HEK293T (cell line): ENCODE measurements at regions not wholly inside any gene's neighbourhood (a gene's known extent, or its start where the extent isn't known, plus 50 kb on each side); places are given as distances from the start of the nearest gene placed in this dataset.

Experiments used
- CTCF ChIA-PET: fragments of 350-600 bp; formaldehyde crosslinking; extraction: SDS; loops from one replicate; lab custom pipeline; 2021; ENCODE audit warnings: antibody characterized with exemption, inconsistent platforms; lab: Yijun Ruan, JAX
- POLR2A ChIA-PET: fragments of 350-600 bp; formaldehyde crosslinking; extraction: SDS; loops from one replicate; lab custom pipeline; 2020; ENCODE audit warnings: antibody characterized with exemption, inconsistent platforms; lab: Yijun Ruan, JAX
- DNase-seq: peaks from one replicate; pipeline ENCODE4 v3.0.0; 2012; ENCODE audit warnings: mixed read lengths; ENCODE audit errors: extremely low spot score
- ARNT ChIP-seq: fragments of 450-650 bp; IDR thresholded peaks from 2 replicates; pipeline ENCODE4 v1.6.1; 2017; ENCODE audit warnings: mild to moderate bottlenecking
- BHLHE40 ChIP-seq: fragments of 450-650 bp; IDR thresholded peaks from 2 replicates; pipeline ENCODE4 v1.6.1; 2016; ENCODE audit warnings: mild to moderate bottlenecking, moderate library complexity, borderline replicate concordance
- CTBP1 ChIP-seq: fragments of 450-650 bp; IDR thresholded peaks from 2 replicates; pipeline ENCODE4 v1.6.1; 2016; ENCODE audit warnings: borderline replicate concordance
- ELF4 ChIP-seq: fragments of 450-650 bp; IDR thresholded peaks from 2 replicates; pipeline ENCODE4 v1.6.1; 2017; ENCODE audit warnings: antibody characterized with exemption
- FOXA1 ChIP-seq: fragments of 450-650 bp; IDR thresholded peaks from 2 replicates; pipeline ENCODE4 v1.6.1; 2016; ENCODE audit warnings: mild to moderate bottlenecking
- FOXK2 ChIP-seq: fragments of 450-650 bp; IDR thresholded peaks from 2 replicates; pipeline ENCODE4 v1.6.1; 2016; ENCODE audit warnings: mild to moderate bottlenecking
- FOXM1 ChIP-seq: fragments of 450-650 bp; IDR thresholded peaks from 2 replicates; pipeline ENCODE4 v1.6.1; 2017; ENCODE audit warnings: mild to moderate bottlenecking, borderline replicate concordance
- HDGF ChIP-seq: fragments of 450-650 bp; IDR thresholded peaks from 2 replicates; pipeline ENCODE4 v1.6.1; 2017; ENCODE audit warnings: antibody characterized with exemption, borderline replicate concordance
- L3MBTL2 ChIP-seq: fragments of 450-650 bp; conservative IDR thresholded peaks from 2 replicates; pipeline ENCODE4 v1.6.1; 2016; ENCODE audit warnings: mild to moderate bottlenecking
- LEF1 ChIP-seq: fragments of 450-650 bp; IDR thresholded peaks from 2 replicates; pipeline ENCODE4 v1.6.1; 2017; ENCODE audit warnings: mild to moderate bottlenecking, borderline replicate concordance
- NFRKB ChIP-seq: fragments of 450-650 bp; IDR thresholded peaks from 2 replicates; pipeline ENCODE4 v1.6.1; 2016; ENCODE audit warnings: mild to moderate bottlenecking, moderate library complexity
- PKNOX1 ChIP-seq: fragments of 450-650 bp; IDR thresholded peaks from 2 replicates; pipeline ENCODE4 v1.6.1; 2016
- SP1 ChIP-seq: fragments of 450-650 bp; IDR thresholded peaks from 2 replicates; pipeline ENCODE4 v1.6.1; 2017
- SUZ12 ChIP-seq: fragments of 450-650 bp; IDR thresholded peaks from 2 replicates; pipeline ENCODE4 v1.6.1; 2016; ENCODE audit warnings: mild to moderate bottlenecking
- TARDBP ChIP-seq: fragments of 450-650 bp; IDR thresholded peaks from 2 replicates; pipeline ENCODE4 v1.6.1; 2016
- ZNF384 ChIP-seq: fragments of 450-650 bp; IDR thresholded peaks from 2 replicates; pipeline ENCODE4 v1.6.1; 2016

DNA sequence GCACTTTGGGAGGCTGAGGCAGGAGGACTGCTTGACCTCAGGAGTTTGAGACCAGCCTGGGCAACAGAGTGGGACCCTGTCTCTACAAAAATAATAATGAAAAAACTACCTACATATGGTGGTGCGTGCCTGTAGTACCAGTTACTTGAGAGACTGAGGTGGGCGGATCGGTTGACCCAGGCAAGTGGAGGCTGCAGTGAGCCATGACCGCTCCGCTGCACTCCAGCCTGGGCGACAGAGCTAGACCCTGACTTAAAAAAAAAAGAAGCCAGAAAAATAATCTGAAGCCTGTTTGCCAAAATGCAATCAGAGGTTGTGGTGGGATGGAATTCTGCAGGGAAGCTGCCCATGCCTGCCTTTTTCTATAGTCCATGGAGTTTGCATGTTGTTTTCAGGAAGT lies 50.4 kb upstream of the GGTA1 start:
- DNase-seq, result no peak
- TF ChIP-seq FOXM1, result no peak
- TF ChIP-seq ELF4, result no peak
- TF ChIP-seq SUZ12, result no peak
- no peak for TF ChIP-seq FOXK2
- no peak for TF ChIP-seq CTBP1
- TF ChIP-seq L3MBTL2, result no peak
- no peak for TF ChIP-seq ARNT
- TF ChIP-seq BHLHE40, result no peak
- no peak for TF ChIP-seq NFRKB
- no peak for TF ChIP-seq ZNF384
- TF ChIP-seq TARDBP, result no peak
- no peak for TF ChIP-seq PKNOX1
- TF ChIP-seq SP1, result no peak
- no peak for TF ChIP-seq HDGF
- TF ChIP-seq LEF1, result no peak
- TF ChIP-seq FOXA1, result no peak
- ChIA-PET CTCF (interaction anchor here (0.5 to 2.2 kb wide), 13 partner anchors 8 to 805 kb away, joined by 3 to 10 read pairs (median 4); partner anchors contain the start of gene GGTA1), POLR2A (no interaction called here)

GRCh38 chr9:121550569-121551512 lies 51.2 kb upstream of the GGTA1 start:
- TF ChIP-seq CTBP1 (no peak), PKNOX1 (peak; percentile 85)
- CTCF ChIA-PET, result interaction anchor here (0.5 to 2.2 kb wide), 13 partner anchors 9 to 804 kb away, joined by 3 to 10 read pairs (median 4); partner anchors contain the start of gene GGTA1
- POLR2A ChIA-PET, result no interaction called here
- DNase-seq, result peak; percentile 86

DNA sequence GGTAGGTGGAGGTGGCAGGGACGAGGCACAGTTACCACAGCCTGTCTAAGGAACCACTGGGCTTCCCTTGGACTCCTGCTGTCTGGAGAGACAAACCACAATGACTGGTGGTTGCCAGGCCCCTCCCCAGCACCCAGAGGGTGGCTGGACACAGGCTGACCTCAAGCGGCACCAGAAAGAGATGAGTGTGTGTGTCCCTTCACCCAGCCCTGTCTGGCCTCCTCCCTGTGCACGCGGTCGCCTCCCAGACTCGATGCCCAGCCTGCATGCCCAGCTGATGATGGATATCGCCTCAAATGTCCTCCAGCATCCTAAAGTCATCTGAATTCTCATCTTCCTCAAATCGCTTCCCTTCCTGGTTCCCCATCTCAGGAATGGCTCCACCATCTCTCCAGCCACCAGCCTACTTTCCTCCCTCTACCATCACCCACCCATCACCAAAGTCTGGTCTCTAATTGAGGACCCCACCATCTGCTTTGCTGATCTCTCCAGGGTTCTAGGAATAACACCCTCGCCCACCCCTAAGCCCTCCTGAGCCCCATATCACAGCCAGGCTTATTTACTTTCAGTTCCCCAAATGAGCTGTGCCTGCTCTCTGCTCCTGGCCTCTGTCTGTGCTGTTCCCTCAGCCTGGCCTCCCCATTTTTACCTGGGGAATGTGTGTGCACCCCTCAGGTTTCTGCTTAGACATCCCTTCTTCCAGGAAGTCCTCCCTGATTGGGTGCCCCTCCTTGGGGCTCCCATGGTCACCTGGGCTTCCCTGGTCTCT lies 52.5 kb upstream of the GGTA1 start:
- no peak for DNase-seq
- TF ChIP-seq L3MBTL2 (no peak), PKNOX1 (no peak), BHLHE40 (no peak), HDGF (no peak), ELF4 (no peak), ZNF384 (no peak), FOXM1 (no peak), TARDBP (no peak), FOXK2 (no peak), ARNT (no peak), LEF1 (no peak)
- ChIA-PET CTCF (no interaction called here), POLR2A (no interaction called here)

DNA sequence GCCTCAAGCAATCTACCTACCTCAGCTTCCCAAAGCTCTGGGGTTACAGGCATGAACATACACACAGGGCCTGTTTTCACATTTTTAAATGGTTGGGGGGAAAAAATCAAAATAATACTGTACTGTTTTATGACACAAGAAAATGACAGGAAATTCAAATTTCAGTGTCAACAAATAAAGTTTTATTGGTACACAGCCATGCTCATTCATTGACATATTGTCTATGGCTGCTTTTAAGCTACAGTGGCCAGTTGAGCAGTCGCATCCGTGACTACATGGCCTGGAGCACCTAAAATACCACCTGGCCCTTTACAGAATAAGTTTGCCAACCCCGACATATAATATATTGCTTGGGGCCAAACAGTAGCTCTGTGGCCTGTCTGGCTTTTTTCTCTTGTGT lies 56.4 kb upstream of the GGTA1 start:
- DNase-seq, result no peak
- TF ChIP-seq FOXK2, result no peak
- TF ChIP-seq ZNF384, result no peak
- TF ChIP-seq CTBP1, result no peak
- TF ChIP-seq LEF1, result no peak
- POLR2A ChIA-PET, result no interaction called here
- CTCF ChIA-PET, result interaction anchor here (0.6 to 1.1 kb wide), 3 partner anchors 12 to 1049 kb away, joined by 3 to 6 read pairs (median 4); no protein-coding TSS in a partner anchor

GRCh38 chr9:121556580-121556979 lies 56.9 kb upstream of the GGTA1 start:
- ChIA-PET CTCF (interaction anchor here (0.6 to 1.8 kb wide), 3 partner anchors 11 to 1050 kb away, joined by 3 to 6 read pairs (median 4); no protein-coding TSS in a partner anchor), POLR2A (no interaction called here)
- TF ChIP-seq SUZ12, result no peak
- no peak for TF ChIP-seq SP1
- no peak for TF ChIP-seq PKNOX1
- DNase-seq, result no peak
